ENCODE measurements at regions not wholly inside any gene's neighbourhood (a gene's known extent, or its start where the extent isn't known, plus 50 kb on each side); places are given as distances from the start of the nearest gene placed in this dataset.
"Not testable (repeated sequence)": the region's sequence is repeated elsewhere in the genome, so short reads cannot be mapped to it uniquely, and the experiment has no call there.

DNA sequence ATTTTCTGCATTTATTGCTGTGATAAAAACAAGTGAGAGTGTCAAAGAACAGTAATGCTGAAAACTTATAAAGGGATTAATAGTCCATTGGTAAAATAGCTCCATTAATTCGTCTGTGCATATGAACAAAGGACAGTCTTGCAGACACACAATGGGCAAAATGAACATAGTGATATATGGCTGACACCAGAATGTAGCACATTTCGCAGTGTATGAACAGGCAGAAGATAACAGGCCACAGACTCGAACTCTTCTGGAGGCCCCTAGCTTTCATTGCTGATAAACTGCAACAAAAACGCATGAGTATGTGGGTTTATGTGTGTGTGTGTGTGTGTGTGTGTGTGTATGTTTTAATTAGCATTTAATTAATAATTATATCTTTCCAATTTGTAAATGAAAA is 354.8 kb downstream of the TAF11L14 start:
- DNase-seq = no peak

DNA sequence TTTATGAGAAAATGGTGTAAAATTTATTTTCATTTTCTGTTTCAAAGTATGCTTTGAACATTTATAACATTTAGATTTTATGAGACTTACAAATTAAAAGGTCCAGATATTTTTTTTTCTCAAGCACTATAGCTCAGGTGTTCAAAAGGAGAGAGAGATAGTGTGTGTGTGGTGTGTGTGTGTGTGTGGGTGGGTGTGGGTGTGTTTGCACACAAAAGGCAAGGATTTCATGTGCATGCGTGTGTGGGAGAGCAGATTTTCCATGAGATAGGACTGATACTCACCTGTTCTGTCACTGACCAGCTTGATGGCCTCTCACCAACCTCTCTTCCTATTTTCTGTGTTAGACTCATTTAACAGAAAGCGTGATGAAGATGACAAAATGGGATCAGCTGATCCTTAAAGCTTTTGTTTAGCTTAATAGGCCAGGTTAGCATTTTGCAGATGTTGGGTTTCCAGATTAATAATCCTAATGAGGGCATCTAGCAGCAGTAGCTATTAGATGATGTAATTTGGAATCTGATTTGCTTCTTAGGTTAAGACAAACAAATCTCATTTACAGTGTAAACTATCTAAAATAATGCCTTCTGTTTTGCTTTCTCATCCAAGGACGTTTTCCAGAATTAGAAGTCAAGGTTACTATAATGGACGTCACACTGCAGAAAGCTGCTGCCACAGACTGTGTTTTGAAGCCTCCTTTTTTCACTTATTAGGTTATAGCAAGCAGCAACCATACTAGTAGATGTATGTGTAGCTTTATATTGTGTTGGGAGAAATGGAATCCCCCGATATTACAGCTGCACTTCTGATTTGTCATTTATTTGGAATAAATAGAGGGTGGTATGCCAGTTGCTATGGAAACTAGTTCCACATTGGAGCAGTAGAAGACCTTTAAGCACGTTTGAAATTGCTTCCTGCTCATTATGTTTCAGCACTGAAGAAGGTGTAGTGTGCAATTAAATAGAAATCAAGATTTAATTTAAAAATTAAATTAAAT is 355.6 kb downstream of the TAF11L14 start:
- no peak for DNase-seq

DNA sequence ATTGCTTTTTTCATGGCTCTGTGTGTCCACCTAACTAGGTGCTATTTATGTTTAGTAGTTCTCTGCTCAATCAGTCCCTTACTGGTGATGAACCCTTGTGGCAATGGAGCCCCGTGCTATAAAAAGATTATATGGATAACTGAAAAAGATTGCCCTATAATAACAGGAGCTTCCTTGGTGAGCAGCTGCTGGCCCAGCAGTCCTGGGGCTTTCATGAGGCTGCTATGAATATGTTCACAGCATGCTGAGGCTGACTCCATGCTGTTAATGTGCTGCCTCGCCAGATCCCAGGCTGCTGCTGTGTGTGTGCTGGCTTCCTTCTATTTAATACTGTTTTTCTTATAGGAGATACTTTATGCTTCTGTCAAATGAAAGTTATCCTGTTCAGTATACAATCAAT is 357.5 kb downstream of the TAF11L14 start:
- DNase-seq = no peak

DNA sequence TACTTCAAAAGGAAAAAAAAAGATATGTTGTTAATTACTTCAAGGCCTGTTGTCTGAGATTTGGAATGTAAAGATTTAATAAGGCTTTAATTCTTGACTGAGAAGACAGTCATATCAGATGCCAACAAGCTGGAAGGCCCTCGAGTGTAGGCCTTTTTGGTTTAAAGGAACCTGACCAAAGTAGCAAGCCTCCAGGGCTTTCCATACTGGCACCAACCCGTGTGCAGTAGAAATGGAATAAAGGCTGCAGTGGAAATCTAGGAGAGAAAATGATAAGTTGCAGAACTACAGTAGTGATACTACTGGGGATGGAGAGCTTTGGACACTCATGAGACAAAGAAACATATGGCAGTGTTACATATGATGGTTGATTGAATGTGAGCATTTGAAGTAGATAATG is 358.0 kb downstream of the TAF11L14 start:
- no peak for DNase-seq

DNA sequence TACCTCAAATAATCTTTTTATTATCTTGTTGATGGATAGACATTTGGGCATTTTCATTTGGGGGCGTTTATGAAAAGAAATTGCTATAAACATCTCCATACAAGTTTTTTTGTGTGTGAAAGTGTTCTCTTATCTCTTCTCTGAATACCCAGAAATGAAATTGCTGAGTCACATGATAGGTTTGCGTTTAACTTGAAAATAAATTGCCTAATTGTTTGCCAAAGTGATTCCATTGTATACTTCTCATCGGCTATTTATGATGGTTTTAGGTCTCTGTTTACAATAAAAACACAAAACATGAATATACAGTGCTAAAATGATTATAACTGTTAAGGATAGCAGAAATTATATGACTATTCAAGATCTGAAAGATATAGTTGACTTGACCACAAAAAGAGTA is 361.7 kb downstream of the TAF11L14 start:
- DNase-seq = no peak

DNA sequence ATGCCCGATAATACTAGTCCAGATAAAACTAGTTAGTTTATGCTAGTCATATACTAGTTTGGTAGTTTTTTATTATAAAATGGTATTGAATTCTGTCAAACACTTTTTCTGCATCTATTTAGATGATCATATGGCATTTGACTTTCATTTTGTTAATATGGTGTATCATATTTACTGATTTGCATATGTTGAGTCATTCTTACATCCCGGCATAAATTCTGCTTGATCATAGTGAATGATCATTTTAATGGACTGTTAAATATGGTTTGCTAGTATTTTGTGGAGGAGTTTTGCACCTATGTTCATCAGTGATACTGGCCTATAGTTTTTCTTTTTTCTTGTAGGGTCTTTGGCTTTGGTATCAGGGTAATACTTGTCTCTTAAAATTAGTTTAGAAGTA is 365.6 kb downstream of the TAF11L14 start:
- DNase-seq = no peak

DNA sequence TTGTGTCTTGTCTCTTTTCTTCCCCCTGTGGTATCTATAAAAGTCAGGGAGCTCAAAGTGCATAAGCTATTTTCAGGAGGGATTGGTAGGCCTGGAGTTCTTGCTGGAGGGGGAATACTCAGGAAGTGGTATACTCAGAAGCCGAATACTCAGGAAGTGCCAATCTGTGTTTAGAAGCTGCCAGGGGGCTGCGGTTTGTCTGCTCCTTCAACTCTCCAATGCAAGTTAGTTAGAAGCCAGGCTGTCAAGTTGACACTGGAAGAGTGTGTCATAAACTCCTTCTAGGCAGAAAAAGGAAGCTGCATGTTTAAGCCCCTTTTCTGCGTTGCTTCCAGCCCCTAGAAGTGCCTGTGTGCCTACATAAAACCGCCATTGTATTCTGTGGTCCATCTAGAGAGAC is 366.5 kb downstream of the TAF11L14 start:
- no peak for DNase-seq

DNA sequence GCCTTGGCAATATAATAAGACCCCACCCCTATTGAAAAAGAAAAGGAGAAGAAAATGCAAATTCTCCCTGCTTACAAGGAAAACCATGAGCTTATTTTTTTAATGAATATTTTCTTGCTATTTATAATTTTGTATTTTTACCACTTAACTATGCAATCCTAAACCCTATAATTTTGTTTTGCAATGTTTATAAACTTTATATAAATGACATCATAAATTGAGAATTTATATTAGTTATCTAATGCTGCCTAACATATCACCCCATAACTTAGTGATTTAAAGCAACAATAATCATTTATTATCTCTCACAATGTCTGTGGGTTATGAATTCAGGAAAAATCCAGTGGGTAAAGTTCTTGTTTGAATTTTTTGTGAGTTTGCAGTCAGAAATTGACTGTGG is 369.1 kb downstream of the TAF11L14 start:
- DNase-seq = no peak

DNA sequence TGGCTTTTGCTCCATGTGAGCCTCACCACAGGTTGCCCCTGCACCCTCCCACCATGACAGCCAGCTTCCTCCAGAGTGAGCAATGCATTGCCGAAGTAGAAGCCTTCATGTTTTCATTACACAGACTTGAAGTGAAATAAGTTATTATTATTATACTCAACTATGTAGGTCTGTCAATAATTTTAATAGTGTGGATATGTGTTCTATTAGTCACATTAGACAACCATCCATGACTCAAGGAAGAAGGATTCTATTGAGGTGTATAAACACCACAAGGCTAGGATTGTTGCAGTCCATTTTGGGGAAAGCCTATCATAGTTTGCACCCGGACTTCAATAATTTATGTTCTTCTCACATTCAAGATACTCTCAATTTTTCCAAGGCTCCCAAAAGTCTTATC is 369.5 kb downstream of the TAF11L14 start:
- no peak for DNase-seq

DNA sequence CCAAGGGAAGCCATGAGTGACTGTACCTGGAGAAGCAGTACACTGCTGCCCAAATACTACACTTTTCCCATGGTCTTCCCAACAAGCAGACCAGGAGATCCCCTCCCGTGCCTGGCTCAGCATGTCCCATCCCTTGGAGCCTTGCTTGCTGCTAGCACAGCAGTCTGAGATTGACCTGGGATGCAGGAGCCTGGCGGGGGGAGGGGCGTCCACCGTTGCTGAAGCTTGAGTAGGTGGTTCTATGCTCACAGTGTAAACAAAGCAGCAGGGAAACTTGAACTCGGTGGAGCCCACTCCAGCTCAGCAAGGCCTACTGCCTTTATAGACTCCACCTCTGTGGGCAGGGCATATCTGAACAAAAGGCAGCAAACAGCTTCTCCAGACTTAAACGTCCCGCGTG is 372.0 kb downstream of the TAF11L14 start:
- DNase-seq = not testable (repeated sequence)

DNA sequence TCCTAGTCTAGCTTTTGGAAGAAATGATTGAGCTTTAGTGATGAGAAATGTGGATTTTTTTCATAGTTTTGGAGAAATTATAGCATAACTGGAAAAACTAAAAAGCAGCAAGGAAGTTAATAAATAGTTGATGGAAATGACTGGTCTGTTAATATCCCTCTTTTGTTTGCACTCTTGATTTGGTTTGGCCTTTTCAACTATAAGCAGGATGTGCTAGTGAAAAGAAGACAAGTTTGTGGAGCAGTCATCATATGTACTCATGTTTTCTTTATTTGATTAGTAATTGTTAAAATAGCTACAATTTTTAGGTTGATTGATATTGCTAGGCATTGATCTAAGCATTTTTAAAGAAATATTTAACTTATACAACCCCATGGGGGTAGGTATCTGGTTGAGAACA is 374.7 kb downstream of the TAF11L14 start:
- no peak for DNase-seq

DNA sequence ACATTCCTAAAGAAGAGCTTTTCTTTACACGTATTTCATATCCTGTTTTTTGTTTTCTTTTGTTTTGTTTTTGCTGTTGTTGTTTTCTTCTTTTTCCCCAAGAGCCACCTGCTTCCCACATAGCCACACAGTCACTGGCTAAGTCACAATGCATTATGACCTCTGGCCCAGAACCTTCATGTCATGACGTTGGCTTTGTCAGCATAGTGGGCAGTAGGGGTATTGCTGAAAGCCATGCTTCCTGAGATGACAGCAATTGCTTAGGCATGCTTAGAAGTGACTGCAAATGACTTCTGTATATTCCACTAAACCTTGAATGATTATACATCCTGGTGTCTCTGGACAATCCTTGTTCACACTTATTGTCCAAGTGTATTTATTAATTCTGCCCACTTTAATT is 375.8 kb downstream of the TAF11L14 start:
- DNase-seq = no peak

DNA sequence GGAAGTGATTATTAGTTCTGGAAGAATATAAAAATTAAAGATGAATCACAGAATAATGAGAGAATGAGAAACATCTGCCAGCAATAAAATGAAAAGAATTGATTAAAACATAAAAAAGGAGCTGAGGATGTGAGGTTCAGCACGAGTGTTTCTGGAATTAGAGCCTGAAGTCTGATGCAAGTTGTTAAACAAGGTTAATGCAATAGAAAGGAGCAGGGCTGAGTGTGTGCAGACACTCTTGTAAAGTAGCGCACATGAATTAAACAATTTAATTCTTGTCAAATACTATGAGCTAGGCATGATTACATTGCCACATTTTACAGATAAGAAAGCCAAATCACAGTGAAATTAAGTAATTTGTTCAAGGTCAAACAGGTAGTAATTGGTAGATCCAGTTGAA is 384.2 kb downstream of the TAF11L14 start:
- no peak for DNase-seq

DNA sequence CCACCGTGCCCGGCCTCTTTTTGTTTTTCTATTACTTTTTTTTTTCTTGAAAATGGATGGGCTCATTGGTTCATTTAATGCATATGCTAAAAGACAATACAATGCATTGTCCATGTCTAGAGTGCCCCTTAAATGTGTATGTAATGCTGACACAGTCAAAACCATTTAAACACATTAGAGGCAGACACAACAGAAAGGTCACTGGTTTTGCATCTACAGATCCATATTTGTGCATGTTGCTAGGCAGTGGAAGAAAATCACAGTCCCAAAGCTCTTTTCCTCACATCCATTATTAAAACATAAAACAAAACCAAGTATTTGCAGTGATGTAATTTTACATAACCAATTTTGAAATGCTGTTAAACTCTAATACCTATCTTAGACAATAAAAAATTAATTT is 389.0 kb downstream of the TAF11L14 start:
- DNase-seq = no peak

DNA sequence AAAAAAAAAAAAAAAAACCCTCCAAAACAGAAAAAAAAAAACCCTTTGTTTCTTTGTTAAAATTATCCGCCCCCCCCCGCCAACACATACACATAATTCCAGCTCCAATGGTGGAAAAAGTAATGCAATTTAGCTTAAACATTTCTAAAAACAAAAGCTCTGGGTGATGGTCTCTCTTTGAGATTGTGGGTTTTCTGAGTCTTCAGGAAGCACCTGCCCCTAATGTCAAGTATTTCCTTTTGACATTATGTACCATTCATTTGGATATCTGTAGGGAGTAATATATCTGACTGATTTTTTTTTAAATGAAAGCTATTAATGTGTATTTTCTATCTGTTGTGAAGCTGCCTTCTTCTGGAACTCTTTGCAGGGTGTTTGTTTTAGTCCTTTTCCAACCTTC is 389.7 kb downstream of the TAF11L14 start:
- DNase-seq = no peak

DNA sequence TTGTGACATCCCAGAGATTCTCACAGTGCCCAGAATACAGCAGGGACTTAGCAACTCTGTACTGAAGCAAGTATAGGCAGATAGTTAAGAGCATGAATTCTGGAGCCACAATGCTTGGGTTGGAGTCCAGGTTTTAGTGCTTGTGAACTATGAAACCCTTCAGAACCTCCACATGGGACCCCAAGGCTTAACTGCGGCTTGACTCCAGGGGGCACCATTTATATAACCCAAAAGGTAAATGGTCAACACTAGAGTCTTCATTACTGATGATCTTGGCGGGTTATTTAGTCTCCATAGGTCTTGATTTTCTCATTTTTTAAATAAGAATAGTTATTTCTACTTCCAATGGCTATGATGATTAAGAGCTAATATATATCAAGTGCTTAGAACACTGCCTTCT is 390.3 kb downstream of the TAF11L14 start:
- no peak for DNase-seq

DNA sequence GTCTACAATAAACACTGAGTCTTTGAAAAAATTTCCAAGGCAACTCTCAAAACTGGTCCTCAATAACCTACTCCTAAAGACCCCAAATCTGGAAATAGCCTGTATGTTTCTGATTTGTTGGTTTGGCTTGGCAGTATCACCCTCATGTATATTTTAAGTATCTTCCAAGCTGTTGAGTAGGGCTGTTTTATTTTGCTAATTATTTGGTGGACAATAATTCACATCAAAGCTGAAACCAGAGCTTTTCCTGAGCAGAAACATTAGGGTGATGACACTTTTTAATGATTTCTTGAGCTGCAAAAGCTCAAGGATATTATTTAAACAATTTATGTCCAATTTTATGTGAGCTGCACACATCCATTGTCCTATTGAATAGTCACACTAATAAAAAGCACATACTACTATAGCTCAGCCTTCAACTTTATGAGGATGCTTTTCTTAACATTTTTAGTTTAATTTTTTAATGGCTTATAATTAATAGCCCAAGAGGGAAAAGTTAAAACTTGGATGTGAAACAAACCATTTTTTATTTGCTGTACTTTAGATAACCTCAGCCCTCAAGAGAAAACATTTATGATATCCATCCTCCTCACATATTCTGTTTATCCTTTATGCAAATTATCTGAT is 393.1 kb downstream of the TAF11L14 start:
- DNase-seq = no peak

DNA sequence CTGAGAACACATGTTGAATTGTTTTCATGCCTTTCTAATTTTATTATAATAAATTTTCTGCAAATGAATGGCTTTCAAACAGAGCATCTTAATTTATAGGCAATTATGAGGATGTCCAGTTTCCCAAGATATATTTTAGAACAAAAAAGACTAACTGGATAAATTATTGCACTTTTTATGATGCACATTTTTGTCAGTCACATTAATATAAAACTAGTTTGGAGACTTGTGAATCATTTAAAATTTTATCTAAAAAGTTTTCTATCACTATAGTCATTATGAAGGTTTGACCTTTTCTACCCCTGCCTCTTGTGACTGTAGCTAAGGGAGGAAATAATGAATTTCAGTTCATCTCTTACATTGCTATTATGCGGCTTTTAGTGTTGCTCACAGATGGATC is 393.8 kb downstream of the TAF11L14 start:
- DNase-seq = no peak

DNA sequence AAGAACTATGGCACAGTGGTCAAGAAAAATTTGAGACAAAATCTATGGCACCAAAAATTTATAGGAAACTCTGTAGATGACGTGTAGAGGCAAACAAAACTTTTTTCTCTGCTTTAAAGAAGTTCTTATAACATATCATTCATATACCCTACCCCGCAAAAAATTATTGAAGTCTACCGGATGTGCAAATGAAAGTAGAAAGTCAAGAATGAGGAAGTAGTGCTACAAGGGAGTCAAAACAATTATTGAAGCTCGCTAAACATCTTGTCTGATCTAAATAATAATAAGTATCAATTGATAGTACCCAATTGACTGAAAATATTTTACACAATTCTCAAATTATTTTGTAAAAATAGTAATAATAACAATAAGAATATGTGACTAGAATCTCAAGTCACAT is 398.5 kb downstream of the TAF11L14 start:
- DNase-seq = no peak

DNA sequence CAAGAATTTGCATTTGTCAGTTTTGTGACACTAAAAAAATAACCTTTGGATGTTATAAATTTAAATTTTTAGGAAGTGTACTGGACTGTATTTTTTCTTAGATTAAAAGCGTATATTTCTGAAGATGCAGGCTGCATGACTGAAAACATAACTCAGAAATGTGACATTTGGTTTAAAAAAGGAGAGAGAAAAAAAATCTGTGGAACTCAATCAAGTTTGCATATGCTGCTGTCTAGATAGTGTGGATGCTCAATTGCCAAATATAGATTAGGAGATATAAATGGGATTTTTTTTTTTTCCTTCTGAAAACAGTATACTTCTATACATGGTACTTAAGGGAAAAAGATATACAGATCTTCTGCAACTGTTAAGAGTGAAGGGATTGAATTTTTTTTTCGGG is 402.3 kb downstream of the TAF11L14 start:
- DNase-seq = no peak

DNA sequence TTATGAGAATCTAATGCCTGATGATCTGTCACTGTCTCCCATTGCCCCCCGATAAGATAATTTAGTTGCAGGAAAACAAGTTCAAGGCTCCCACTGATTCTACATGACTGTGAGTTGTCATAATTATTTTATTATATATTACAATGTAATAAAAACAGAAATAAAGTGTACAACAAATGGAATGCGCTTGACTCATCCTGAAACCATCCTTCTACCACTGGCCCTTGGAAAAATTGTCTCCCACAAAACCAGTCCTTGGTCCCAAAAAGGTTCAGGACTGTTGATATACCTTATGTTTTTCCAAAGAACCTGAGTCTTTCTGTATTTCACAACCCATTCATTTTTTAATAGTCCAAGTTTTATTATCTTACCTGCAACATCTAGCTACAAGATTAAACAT is 403.5 kb downstream of the TAF11L14 start:
- no peak for DNase-seq

DNA sequence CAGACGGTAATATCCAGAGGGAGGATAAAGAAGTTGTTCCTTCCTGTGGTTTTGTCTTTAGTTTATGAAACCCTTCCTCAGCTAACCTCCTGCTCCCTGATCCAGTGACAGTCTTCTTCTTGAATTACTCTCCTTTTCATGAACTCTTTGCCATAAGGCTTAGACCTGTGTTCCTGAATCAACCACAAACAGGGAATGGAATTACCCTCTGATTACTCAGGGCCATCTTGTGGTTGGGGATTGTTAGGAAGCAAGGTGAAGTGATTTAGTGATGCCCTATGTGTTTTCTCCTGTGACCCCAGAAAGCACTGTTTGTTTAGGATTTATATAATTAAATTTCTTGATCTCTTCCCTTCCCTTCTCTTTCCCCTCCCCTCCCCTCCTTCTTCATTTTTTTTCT is 409.1 kb downstream of the TAF11L14 start:
- no peak for DNase-seq

DNA sequence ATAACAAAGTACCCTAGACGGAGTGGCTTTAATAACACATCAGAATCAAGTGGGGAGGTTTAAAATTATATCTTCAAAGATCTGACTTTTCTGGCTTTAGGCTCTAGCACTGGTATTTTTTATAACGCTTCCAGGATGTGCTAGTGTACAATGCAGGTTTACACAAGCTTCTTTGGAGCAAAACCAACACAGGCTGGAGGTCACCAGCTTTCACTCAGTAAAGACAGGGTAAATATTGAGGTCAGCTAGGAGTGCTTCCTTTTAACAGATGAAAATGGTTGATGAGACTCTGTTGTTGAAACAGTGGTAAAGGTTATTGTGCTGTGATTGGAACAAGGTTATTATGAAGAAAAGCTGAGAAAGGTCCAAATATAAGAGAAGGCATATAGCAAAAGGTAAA is 414.2 kb downstream of the TAF11L14 start:
- DNase-seq = no peak

DNA sequence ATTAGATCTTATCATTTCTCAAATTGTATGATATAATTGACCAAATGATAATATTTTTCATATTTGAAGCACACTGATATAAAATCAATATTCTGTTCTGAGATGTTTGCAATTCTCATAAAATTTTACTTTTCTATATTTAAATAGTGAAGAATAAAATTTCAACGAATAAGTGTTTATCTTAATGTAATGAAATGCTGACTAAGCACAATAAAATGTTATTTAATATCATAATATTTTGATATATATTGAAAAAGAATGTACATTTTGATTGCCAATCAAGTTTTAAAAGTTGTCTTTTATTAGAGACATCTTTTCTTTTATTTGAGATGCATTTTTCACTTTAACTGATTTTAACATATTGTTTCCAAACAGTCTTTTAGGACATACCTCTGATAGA is 416.1 kb downstream of the TAF11L14 start:
- no peak for DNase-seq

DNA sequence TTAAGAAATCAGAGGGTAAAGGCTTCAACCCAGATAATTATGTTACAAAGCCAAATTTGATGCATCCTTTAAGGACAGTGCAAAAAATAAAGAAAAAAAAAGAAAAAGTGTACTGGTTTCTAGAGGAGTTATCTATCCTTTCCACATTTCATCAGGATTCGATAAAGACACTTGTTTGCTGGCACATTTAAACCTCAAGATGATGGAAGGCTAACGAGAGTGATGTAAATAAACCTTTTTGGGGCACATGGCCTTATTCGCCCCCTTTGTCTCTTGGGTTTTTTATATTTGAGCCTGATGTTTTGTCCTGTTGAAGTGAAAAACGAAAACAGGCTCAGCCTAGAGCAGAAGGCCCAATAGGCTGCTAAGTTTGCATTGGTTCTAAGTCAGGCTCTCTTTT is 416.5 kb downstream of the TAF11L14 start:
- no peak for DNase-seq

Data from activated T-cell treated with anti-CD3 and anti-CD28 coated beads for 4 hours (primary cell).